Testis (tissue), 2 donors: ENCODE measurements at regions not wholly inside any gene's neighbourhood (a gene's known extent, or its start where the extent isn't known, plus 50 kb on each side); places are given as distances from the start of the nearest gene placed in this dataset.

Source experiments
- CTCF ChIP-seq, 3 experiments: fragments of 450-650 bp in 2 of 3; fragments of 200-600 bp in 1 of 3; sonication (generic) in 1 of 3; IDR thresholded peaks; one replicate each; pipeline ENCODE4 v1.5.1; 2016 to 2019; ENCODE audit warnings: antibody characterized with exemption in 3 of 3, mild to moderate bottlenecking in 2 of 3, moderate library complexity in 1 of 3
- POLR2A ChIP-seq: fragments of 450-650 bp; IDR thresholded peaks from one replicate; pipeline ENCODE4 v1.6.1; 2017; ENCODE audit warnings: antibody characterized with exemption, mild to moderate bottlenecking, moderate library complexity

- TF ChIP-seq POLR2A (no peak), CTCF (IDR thresholded peaks at IDR 0.05) (no peak)
Measured at GRCh38 chr10:63755441-63755840, 234.2 kb downstream of the REEP3 start.
